K562 (cell line): ENCODE measurements at regions not wholly inside any gene's neighbourhood (a gene's known extent, or its start where the extent isn't known, plus 50 kb on each side); places are given as distances from the start of the nearest gene placed in this dataset.

Experiments
- ATAC-seq: fragments of 200-7000 bp; cut with Tn5 transposase; 3 replicates; pipeline ENCODE4 v1.9.1; 2020; ENCODE audit warnings: moderate library complexity
- BruUV-seq: library from RNA; stranded (reverse); fragments of 400-500 nt; replicated peaks from 2 replicates; lab custom pipeline; 2021; lab: Mats Ljungman, UMichigan
- CTCF ChIA-PET: fragments of 300-600 bp; formaldehyde crosslinking; extraction: SDS; loops from one replicate; lab custom pipeline; 2021; ENCODE audit warnings: low intra/inter-chr PET ratio; lab: Yijun Ruan, JAX
- POLR2A ChIA-PET: fragments of 300-600, 350-650 bp; sonication (Branson Sonifier 250); formaldehyde crosslinking; extraction: SDS; loops from one replicate; lab custom pipeline; 2021; ENCODE audit warnings: antibody characterized with exemption, inconsistent platforms; lab: Yijun Ruan, JAX
- DNase-seq, 4 experiments: peaks; one replicate each; pipeline versions ENCODE4 v3.0.0 to v3.0.0-alpha.2; 2011 to 2018; ENCODE audit warnings: low spot score in 3 of 4, mixed read lengths in 3 of 4; ENCODE audit errors: extremely low read depth in 1 of 4
- FAIRE-seq: peaks from 2 replicates; lab custom pipeline; 2011; peaks lifted over from hg19 to GRCh38; lab: Jason Lieb, UNC
- H2AFZ ChIP-seq: 2 replicates; pipeline ENCODE4 v1.6.0; 2011; ENCODE audit warnings: low read depth, low read length, control low read depth, inconsistent platforms
- H3K27ac ChIP-seq: fragments of 200-600 bp; 3 replicates; pipeline ENCODE4 v1.8.0; 2011; ENCODE audit warnings: low read depth, mild to moderate bottlenecking, control low read depth, inconsistent platforms, low read length, moderate library complexity, mixed read lengths; ENCODE audit errors: extremely low read depth
- H3K27me3 ChIP-seq, 2 experiments: fragments of 300-600 bp in 1 of 2; 2 replicates in 1 of 2; 3 replicates in 1 of 2; pipeline versions ENCODE4 v1.6.0 to v1.8.0; 2011; ENCODE audit warnings: inconsistent platforms in 2 of 2, low read length in 2 of 2, mild to moderate bottlenecking in 1 of 2, mixed read lengths in 1 of 2, moderate library complexity in 1 of 2; ENCODE audit not compliant: control insufficient read depth in 2 of 2, insufficient read depth in 2 of 2
- H3K36me3 ChIP-seq: fragments of 300-600 bp; 3 replicates; pipeline ENCODE4 v1.8.0; 2011; ENCODE audit warnings: mild to moderate bottlenecking, low read length, inconsistent platforms; ENCODE audit not compliant: control insufficient read depth, insufficient read depth
- H3K4me1 ChIP-seq, 2 experiments: fragments of 200-600 bp in 1 of 2; replicated peaks in 1 of 2; 2 replicates in 1 of 2; 3 replicates in 1 of 2; pipeline versions ENCODE4 v1.5.1 to v1.8.0; 2011; ENCODE audit warnings: inconsistent platforms in 2 of 2, low read length in 2 of 2, mild to moderate bottlenecking in 1 of 2, mixed read lengths in 1 of 2, moderate library complexity in 1 of 2; ENCODE audit not compliant: control insufficient read depth in 2 of 2, insufficient read depth in 2 of 2
- H3K4me2 ChIP-seq: 2 replicates; pipeline ENCODE4 v1.6.1; 2011; ENCODE audit warnings: low read length, control low read depth, inconsistent platforms, mixed read lengths; ENCODE audit not compliant: insufficient read depth
- H3K4me3 ChIP-seq: fragments of 200-600 bp; sonication (generic), shearing (Covaris generic); 2 replicates; pipeline ENCODE4 v1.5.1; 2016; ENCODE audit warnings: control low read depth, inconsistent platforms
- H3K79me2 ChIP-seq: fragments of 200-600 bp; 3 replicates; pipeline ENCODE4 v1.8.0; 2011; ENCODE audit warnings: low read length, inconsistent platforms; ENCODE audit not compliant: control insufficient read depth, insufficient read depth
- H3K9ac ChIP-seq, 2 experiments: 2 replicates each; pipeline versions ENCODE4 v1.6.0 to v1.6.1; 2011; ENCODE audit warnings: low read depth in 2 of 2, low read length in 2 of 2, control low read depth in 1 of 2, inconsistent platforms in 1 of 2, mild to moderate bottlenecking in 1 of 2, mixed read lengths in 1 of 2; ENCODE audit not compliant: insufficient read depth in 1 of 2
- H3K9me1 ChIP-seq: one replicate; pipeline ENCODE4 v1.6.0; 2011; ENCODE audit warnings: inconsistent platforms, mild to moderate bottlenecking, low read length, moderate library complexity; ENCODE audit not compliant: control insufficient read depth, insufficient read depth
- H3K9me3 ChIP-seq: replicated peaks from 2 replicates; pipeline ENCODE4 v1.5.1; 2011; ENCODE audit warnings: low read depth, low read length, inconsistent platforms; ENCODE audit not compliant: control insufficient read depth, insufficient read depth
- H4K20me1 ChIP-seq: replicated peaks from 2 replicates; pipeline ENCODE4 v1.6.1; 2011; ENCODE audit warnings: low read length, inconsistent platforms, mixed read lengths; ENCODE audit not compliant: control insufficient read depth, insufficient read depth
- HIVEP1 ChIP-seq: fragments of 250-450 bp; sonication (Bioruptor Pico); IDR thresholded peaks from 2 replicates; pipeline ENCODE4 v1.4.0; 2020; ENCODE audit warnings: mild to moderate bottlenecking
- JUNB ChIP-seq: fragments of 450-650 bp; formaldehyde crosslinking; conservative IDR thresholded peaks from 2 replicates; pipeline ENCODE4 v1.4.0; 2020; ENCODE audit warnings: mild to moderate bottlenecking
- KAT2B ChIP-seq: IDR thresholded peaks from one replicate; pipeline ENCODE4 v1.6.1; 2012; ENCODE audit warnings: low read depth, mild to moderate bottlenecking, control low read depth, inconsistent platforms, low read length, moderate library complexity
- LEF1 ChIP-seq: fragments of 450-650 bp; IDR thresholded peaks from 2 replicates; pipeline ENCODE4 v1.6.1; 2016; ENCODE audit warnings: mild to moderate bottlenecking
- MBD2 ChIP-seq: sonication (generic); IDR thresholded peaks from 2 replicates; pipeline ENCODE4 v1.6.1; 2016; ENCODE audit warnings: low read depth, borderline replicate concordance
- NCOR1 ChIP-seq: fragments of 450-650 bp; IDR thresholded peaks from 2 replicates; pipeline ENCODE4 v1.6.1; 2016; ENCODE audit warnings: mild to moderate bottlenecking, moderate library complexity
- NONO ChIP-seq, 2 experiments: fragments of 200-400 bp in 1 of 2; fragments of 450-650 bp in 1 of 2; formaldehyde crosslinking in 1 of 2; IDR thresholded peaks; 2 replicates each; pipeline ENCODE4 v1.6.1; 2017; ENCODE audit warnings: low read depth in 2 of 2, mild to moderate bottlenecking in 2 of 2, moderate library complexity in 2 of 2, low read length in 1 of 2
- PHF20 ChIP-seq: fragments of 450-650 bp; IDR thresholded peaks from 2 replicates; pipeline ENCODE4 v1.6.1; 2018; ENCODE audit not compliant: partially characterized antibody
- POLR2A ChIP-seq: fragments of 450-650 bp; conservative IDR thresholded peaks from 2 replicates; pipeline ENCODE4 v1.6.1; 2016
- TAF7 ChIP-seq: fragments of 450-650 bp; IDR thresholded peaks from 2 replicates; pipeline ENCODE4 v1.6.1; 2016; ENCODE audit warnings: missing genetic modification characterization, missing compliant biosample characterization
- TAF9B ChIP-seq: fragments of 450-650 bp; IDR thresholded peaks from 2 replicates; pipeline ENCODE4 v1.6.1; 2018; ENCODE audit warnings: mild to moderate bottlenecking; ENCODE audit not compliant: partially characterized antibody
- ZKSCAN1 ChIP-seq: fragments of 150-350 bp; IDR thresholded peaks from 2 replicates; pipeline ENCODE4 v1.6.1; 2016; ENCODE audit warnings: low read depth, low read length
- ZKSCAN3 ChIP-seq: fragments of 250-450 bp; sonication (Bioruptor Pico); IDR thresholded peaks from 2 replicates; pipeline ENCODE4 v1.4.0; 2020
- ZNF311 ChIP-seq: fragments of 250-450 bp; sonication (Bioruptor Pico); IDR thresholded peaks from 2 replicates; pipeline ENCODE4 v1.4.0; 2020; ENCODE audit warnings: mild to moderate bottlenecking, moderate library complexity
- ZNF444 ChIP-seq: fragments of 250-450 bp; sonication (Bioruptor Pico); IDR thresholded peaks from 2 replicates; pipeline ENCODE4 v1.4.0; 2020; ENCODE audit warnings: mild to moderate bottlenecking, moderate library complexity
- WGBS: fragments of 100-300 bp; shearing (Covaris generic); methylation state at CpG from one replicate; pipeline ENCODE4 v1.1.6; 2016; ENCODE audit warnings: low coverage, mixed read lengths; ENCODE audit not compliant: insufficient coverage; ENCODE audit errors: missing lambda C conversion rate; 5-methylcytosine and 5-hydroxymethylcytosine counted together
- in situ Hi-C: fragments of 300-500 bp; cut with MboI; formaldehyde crosslinking; loops from 4 replicates; pipeline ENCODE4 v1.15.0; 2018; ENCODE audit warnings: inconsistent platforms, mixed read lengths
- intact Hi-C: fragments of 100-400 bp; cut with micrococcal nuclease; formaldehyde crosslinking; loops from 2 replicates; pipeline ENCODE4 v1.14.2; 2022
- TF ChIP-seq, protein P1 (sequence below), 2 experiments: fragments of 450-650 bp in 1 of 2; sonication (generic) in 1 of 2; formaldehyde crosslinking in 1 of 2; IDR thresholded peaks in 1 of 2; conservative IDR thresholded peaks in 1 of 2; 2 replicates each; pipeline versions ENCODE4 v1.6.1 to v1.8.1; 2016 to 2023; ENCODE audit warnings: mild to moderate bottlenecking in 2 of 2, moderate library complexity in 2 of 2, inconsistent platforms in 1 of 2, missing genetic modification reagents in 1 of 2

- in situ Hi-C loops = no loop called here
- CTCF ChIA-PET = no interaction called here
- H3K36me3 ChIP-seq = no peaks in the 10 kb centered on the region
- H3K27me3 ChIP-seq = peaks cover 2 to 9% of the 10 kb centered on the region in 2 experiments; a peak in 3 of 5 replicates
- no peaks in the 10 kb centered on the region for H3K79me2 ChIP-seq
- BruUV-seq = no TSS peak
- no peaks in the 10 kb centered on the region for H3K9me1 ChIP-seq
- H3K4me3 ChIP-seq = no peak overlapping the region
- intact Hi-C loops = no loop called here
- ATAC-seq (no peak), DNase-seq (no peak), FAIRE-seq (no peak)
- POLR2A ChIA-PET = interaction anchor here (0.6 kb wide), 1 partner anchor 197 kb away, joined by 3 read pairs; no protein-coding TSS in a partner anchor
- H3K27ac ChIP-seq = no peak overlapping the region
- no peaks in the 10 kb centered on the region for H3K9me3 ChIP-seq
- WGBS = 2% methylated on average over 6 of the region's 6 CpGs
- no peaks in the 10 kb centered on the region for H3K4me1 ChIP-seq
- TF ChIP-seq POLR2A (no peak), ZKSCAN1 (no peak), KAT2B (no peak), TAF7 (tag) (no peak), JUNB (CRISPR knock-in tag) (no peak), NONO (IDR thresholded peaks at IDR 0.05; ENCODE audit: low read depth in 2 of 2, low read length in 1 of 2) (no peak), HIVEP1 (no peak), PHF20 (no peak), ZNF444 (CRISPR knock-in tag) (no peak), TAF9B (no peak), NCOR1 (no peak), MBD2 (no peak), ZNF311 (CRISPR knock-in tag) (no peak), ZKSCAN3 (CRISPR knock-in tag) (no peak), LEF1 (no peak)
- TF ChIP-seq, protein P1, sequence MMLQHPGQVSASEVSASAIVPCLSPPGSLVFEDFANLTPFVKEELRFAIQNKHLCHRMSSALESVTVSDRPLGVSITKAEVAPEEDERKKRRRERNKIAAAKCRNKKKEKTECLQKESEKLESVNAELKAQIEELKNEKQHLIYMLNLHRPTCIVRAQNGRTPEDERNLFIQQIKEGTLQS (IDR thresholded peaks at IDR 0.05) = no peak
- TF ChIP-seq, protein P1 (CRISPR knock-in tag; conservative IDR thresholded peaks at IDR 0.05) = no peak
- no peaks in the 10 kb centered on the region for H4K20me1 ChIP-seq
- no peak overlapping the region for H2AFZ ChIP-seq
- no peak overlapping the region for H3K4me2 ChIP-seq
- no peak overlapping the region for H3K9ac ChIP-seq
Observed at GRCh38 chr5:74139589-74139988, 500.9 kb downstream of the ENC1 start.
